Upper lobe of left lung (tissue), 6 donors: ENCODE measurements at regions not wholly inside any gene's neighbourhood (a gene's known extent, or its start where the extent isn't known, plus 50 kb on each side); places are given as distances from the start of the nearest gene placed in this dataset.
A peak's percentile ranks its signal among the peaks of the same experiment; 100 is the strongest.

Experiments
- ATAC-seq, 2 donors: fragments of 200-7000 bp; cut with Tn5 transposase; one replicate each; pipeline ENCODE4 v1.9.1; 2022; ENCODE audit warnings: mild to moderate bottlenecking in 2 of 2, moderate library complexity in 2 of 2; ENCODE audit not compliant: low FRiP score in 2 of 2
- DNase-seq, 2 donors: peaks; one replicate each; pipeline ENCODE4 v3.0.0-alpha.2; 2019 to 2020
- H3K27ac ChIP-seq, 4 donors: fragments of 200-600 bp; sonication (generic); one replicate each; pipeline ENCODE4 v1.5.1; 2016 to 2019
- H3K27me3 ChIP-seq, 4 donors: fragments of 200-600 bp; sonication (generic); one replicate each; pipeline ENCODE4 v1.5.1; 2017 to 2019
- H3K36me3 ChIP-seq, 4 donors: fragments of 200-600 bp; sonication (generic); one replicate each; pipeline ENCODE4 v1.5.1; 2016 to 2019
- H3K4me1 ChIP-seq, 4 donors: fragments of 200-600 bp; sonication (generic); one replicate each; pipeline ENCODE4 v1.5.1; 2018 to 2019
- H3K4me3 ChIP-seq, 4 donors: fragments of 200-600 bp; sonication (generic); one replicate each; pipeline ENCODE4 v1.5.1; 2017 to 2019; ENCODE audit warnings: mild to moderate bottlenecking in 2 of 4, moderate library complexity in 1 of 4
- H3K9me3 ChIP-seq, 4 donors: fragments of 200-600 bp; sonication (generic); one replicate each; pipeline ENCODE4 v1.5.1; 2018 to 2019
- CTCF ChIP-seq, 6 experiments: fragments of 450-650 bp in 4 of 6; fragments of 200-600 bp in 2 of 6; sonication (generic) in 2 of 6; IDR thresholded peaks; one replicate each; pipeline ENCODE4 v1.5.1; 2016 to 2019; ENCODE audit warnings: antibody characterized with exemption in 6 of 6
- EP300 ChIP-seq, 4 donors: sonication (generic); formaldehyde crosslinking; IDR thresholded peaks; one replicate each; pipeline ENCODE4 v1.5.1; 2017; ENCODE audit warnings: antibody characterized with exemption in 4 of 4, control low read depth in 2 of 4
- POLR2A ChIP-seq, 4 donors: fragments of 450-650 bp; IDR thresholded peaks; one replicate each; pipeline ENCODE4 v1.5.1; 2016 to 2017; ENCODE audit warnings: antibody characterized with exemption in 4 of 4, mild to moderate bottlenecking in 2 of 4
- POLR2AphosphoS5 ChIP-seq, 2 donors: sonication (generic); formaldehyde crosslinking; IDR thresholded peaks; one replicate each; pipeline ENCODE4 v1.5.1; 2017; ENCODE audit warnings: antibody characterized with exemption in 2 of 2
- WGBS, 2 donors: methylation state at CpG; one replicate each; pipeline ENCODE4 v1.1.5; 2017 to 2018; 5-methylcytosine and 5-hydroxymethylcytosine counted together
- donor health status: DM: no; HTN: no; CAD: no; lungs with moderate emphysema.
- donor health status: DM: no; HTN: yes; CAD: no; lungs with severe emphysema.

- H3K27ac ChIP-seq, result no peak overlapping the region
- H3K27me3 ChIP-seq, result no peaks in the 10 kb centered on the region
- no peak overlapping the region for H3K4me3 ChIP-seq
- peaks cover 0 to 3% (median 0%) of the 10 kb centered on the region in 4 donors for H3K4me1 ChIP-seq
- DNase-seq (no peak), ATAC-seq (peak in 1 of 2 donors; percentile 77)
- no peaks in the 10 kb centered on the region for H3K9me3 ChIP-seq
- TF ChIP-seq POLR2AphosphoS5 (IDR thresholded peaks at IDR 0.05), result peak in 1 of 2 donors; percentile 77
- no peak for TF ChIP-seq CTCF (IDR thresholded peaks at IDR 0.05)
- TF ChIP-seq EP300 (IDR thresholded peaks at IDR 0.05), result peak in 2 of 4 donors; percentile 22 to 30
- WGBS, 2 donors, result 96 to 100% methylated on average over 3 of the region's 3 CpGs
- no peaks in the 10 kb centered on the region for H3K36me3 ChIP-seq
Observed at GRCh38 chr10:4519658-4520402, 306.2 kb upstream of the AKR1E2 start.

GRCh38 chr10:4517746-4518145 lies 308.3 kb upstream of the AKR1E2 start:
- Histone ChIP-seq H3K4me1 (peaks cover 0 to 4% (median 0%) of the 10 kb centered on the region in 4 donors), H3K27ac (no peak overlapping the region), H3K4me3 (no peak overlapping the region), H3K27me3 (no peaks in the 10 kb centered on the region), H3K9me3 (no peaks in the 10 kb centered on the region), H3K36me3 (no peaks in the 10 kb centered on the region)
- TF ChIP-seq CTCF (IDR thresholded peaks at IDR 0.05), result no peak
- TF ChIP-seq POLR2AphosphoS5 (IDR thresholded peaks at IDR 0.05), result no peak
- TF ChIP-seq POLR2A (IDR thresholded peaks at IDR 0.05), result no peak
- TF ChIP-seq EP300 (IDR thresholded peaks at IDR 0.05), result no peak
- DNase-seq (no peak), ATAC-seq (no peak)
- WGBS, 2 donors, result 91 to 97% methylated on average over 1 of the region's 1 CpG

GRCh38 chr10:4515721-4516120 lies 310.3 kb upstream of the AKR1E2 start:
- DNase-seq (no peak), ATAC-seq (no peak)
- H3K36me3 ChIP-seq, result no peaks in the 10 kb centered on the region
- no peak overlapping the region for H3K27ac ChIP-seq
- 83 to 94% methylated on average over 5 of the region's 5 CpGs for WGBS, 2 donors
- H3K27me3 ChIP-seq, result no peaks in the 10 kb centered on the region
- H3K9me3 ChIP-seq, result no peaks in the 10 kb centered on the region
- TF ChIP-seq POLR2AphosphoS5 (IDR thresholded peaks at IDR 0.05), result no peak
- no peak for TF ChIP-seq CTCF (IDR thresholded peaks at IDR 0.05)
- no peak for TF ChIP-seq EP300 (IDR thresholded peaks at IDR 0.05)
- TF ChIP-seq POLR2A (IDR thresholded peaks at IDR 0.05), result no peak
- H3K4me3 ChIP-seq, result no peak overlapping the region
- peaks cover 0 to 6% (median 0%) of the 10 kb centered on the region in 4 donors for H3K4me1 ChIP-seq

GRCh38 chr10:4514445-4515108 lies 311.4 kb upstream of the AKR1E2 start:
- peak; percentile 47 to 54 for DNase-seq
- ATAC-seq, result peak; percentile 61 to 83
- WGBS, 2 donors, result 70 to 74% methylated on average over 19 of the region's 19 CpGs
- H3K9me3 ChIP-seq, result no peaks in the 10 kb centered on the region
- H3K36me3 ChIP-seq, result no peaks in the 10 kb centered on the region
- no peaks in the 10 kb centered on the region for H3K27me3 ChIP-seq
- H3K4me1 ChIP-seq, result peaks cover 0 to 3% (median 0%) of the 10 kb centered on the region in 4 donors
- TF ChIP-seq POLR2A (IDR thresholded peaks at IDR 0.05), result peak in 1 of 4 donors; percentile 42
- no peak for TF ChIP-seq CTCF (IDR thresholded peaks at IDR 0.05)
- peak; percentile 46 to 57 for TF ChIP-seq POLR2AphosphoS5 (IDR thresholded peaks at IDR 0.05)
- peak in 1 of 4 donors; percentile 14 for TF ChIP-seq EP300 (IDR thresholded peaks at IDR 0.05)
- no peak overlapping the region for H3K4me3 ChIP-seq
- H3K27ac ChIP-seq, result peak overlapping the region; percentile 57 to 75 (median 66)
